ENCODE measurements at regions not wholly inside any gene's neighbourhood (a gene's known extent, or its start where the extent isn't known, plus 50 kb on each side); places are given as distances from the start of the nearest gene placed in this dataset.

- TF ChIP-seq, protein P1, sequence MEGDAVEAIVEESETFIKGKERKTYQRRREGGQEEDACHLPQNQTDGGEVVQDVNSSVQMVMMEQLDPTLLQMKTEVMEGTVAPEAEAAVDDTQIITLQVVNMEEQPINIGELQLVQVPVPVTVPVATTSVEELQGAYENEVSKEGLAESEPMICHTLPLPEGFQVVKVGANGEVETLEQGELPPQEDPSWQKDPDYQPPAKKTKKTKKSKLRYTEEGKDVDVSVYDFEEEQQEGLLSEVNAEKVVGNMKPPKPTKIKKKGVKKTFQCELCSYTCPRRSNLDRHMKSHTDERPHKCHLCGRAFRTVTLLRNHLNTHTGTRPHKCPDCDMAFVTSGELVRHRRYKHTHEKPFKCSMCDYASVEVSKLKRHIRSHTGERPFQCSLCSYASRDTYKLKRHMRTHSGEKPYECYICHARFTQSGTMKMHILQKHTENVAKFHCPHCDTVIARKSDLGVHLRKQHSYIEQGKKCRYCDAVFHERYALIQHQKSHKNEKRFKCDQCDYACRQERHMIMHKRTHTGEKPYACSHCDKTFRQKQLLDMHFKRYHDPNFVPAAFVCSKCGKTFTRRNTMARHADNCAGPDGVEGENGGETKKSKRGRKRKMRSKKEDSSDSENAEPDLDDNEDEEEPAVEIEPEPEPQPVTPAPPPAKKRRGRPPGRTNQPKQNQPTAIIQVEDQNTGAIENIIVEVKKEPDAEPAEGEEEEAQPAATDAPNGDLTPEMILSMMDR (IDR thresholded peaks at IDR 0.05; ENCODE audit: insufficient read depth, low read length) = no peak
- TF ChIP-seq POLR2AphosphoS5 (IDR thresholded peaks at IDR 0.05; ENCODE audit: low read depth) = no peak
- TF ChIP-seq, protein P2, sequence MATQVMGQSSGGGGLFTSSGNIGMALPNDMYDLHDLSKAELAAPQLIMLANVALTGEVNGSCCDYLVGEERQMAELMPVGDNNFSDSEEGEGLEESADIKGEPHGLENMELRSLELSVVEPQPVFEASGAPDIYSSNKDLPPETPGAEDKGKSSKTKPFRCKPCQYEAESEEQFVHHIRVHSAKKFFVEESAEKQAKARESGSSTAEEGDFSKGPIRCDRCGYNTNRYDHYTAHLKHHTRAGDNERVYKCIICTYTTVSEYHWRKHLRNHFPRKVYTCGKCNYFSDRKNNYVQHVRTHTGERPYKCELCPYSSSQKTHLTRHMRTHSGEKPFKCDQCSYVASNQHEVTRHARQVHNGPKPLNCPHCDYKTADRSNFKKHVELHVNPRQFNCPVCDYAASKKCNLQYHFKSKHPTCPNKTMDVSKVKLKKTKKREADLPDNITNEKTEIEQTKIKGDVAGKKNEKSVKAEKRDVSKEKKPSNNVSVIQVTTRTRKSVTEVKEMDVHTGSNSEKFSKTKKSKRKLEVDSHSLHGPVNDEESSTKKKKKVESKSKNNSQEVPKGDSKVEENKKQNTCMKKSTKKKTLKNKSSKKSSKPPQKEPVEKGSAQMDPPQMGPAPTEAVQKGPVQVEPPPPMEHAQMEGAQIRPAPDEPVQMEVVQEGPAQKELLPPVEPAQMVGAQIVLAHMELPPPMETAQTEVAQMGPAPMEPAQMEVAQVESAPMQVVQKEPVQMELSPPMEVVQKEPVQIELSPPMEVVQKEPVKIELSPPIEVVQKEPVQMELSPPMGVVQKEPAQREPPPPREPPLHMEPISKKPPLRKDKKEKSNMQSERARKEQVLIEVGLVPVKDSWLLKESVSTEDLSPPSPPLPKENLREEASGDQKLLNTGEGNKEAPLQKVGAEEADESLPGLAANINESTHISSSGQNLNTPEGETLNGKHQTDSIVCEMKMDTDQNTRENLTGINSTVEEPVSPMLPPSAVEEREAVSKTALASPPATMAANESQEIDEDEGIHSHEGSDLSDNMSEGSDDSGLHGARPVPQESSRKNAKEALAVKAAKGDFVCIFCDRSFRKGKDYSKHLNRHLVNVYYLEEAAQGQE (IDR thresholded peaks at IDR 0.05; ENCODE audit: insufficient replicate concordance, low read depth) = no peak
These were observed 156.1 kb upstream of the ERCC6L2 start for GRCh38 chr9:95719354-95719753.

All from HL-60 (cell line).